ENCODE measurements at regions not wholly inside any gene's neighbourhood (a gene's known extent, or its start where the extent isn't known, plus 50 kb on each side); places are given as distances from the start of the nearest gene placed in this dataset.

GRCh38 chr2:160906878-160907277, 253.3 kb upstream of the TANK start:
- Mint-ChIP-seq H3K36me3 (no peaks in the 10 kb centered on the region), H3K9me3 (no peaks in the 10 kb centered on the region), H3K4me3 (no peak overlapping the region), H3K27ac (no peak overlapping the region), H3K4me1 (no peaks in the 10 kb centered on the region), H3K27me3 (peaks cover 0 to 6% (median 0%) of the 10 kb centered on the region in 5 donors)
- ATAC-seq (no peak), DNase-seq (no peak)
- Histone ChIP-seq H3K36me3 (ENCODE audit: control insufficient read depth in 2 of 3, insufficient read depth in 3 of 3, low read length in 3 of 3) (no peaks in the 10 kb centered on the region), H3K27me3 (ENCODE audit: control insufficient read depth in 2 of 2, insufficient read depth in 2 of 2, low read length in 2 of 2) (no peaks in the 10 kb centered on the region), H3K4me1 (ENCODE audit: control insufficient read depth in 2 of 2, insufficient read depth in 2 of 2, low read length in 2 of 2) (no peaks in the 10 kb centered on the region), H3K27ac (ENCODE audit: low read depth, low read length) (no peak overlapping the region), H3K9me3 (ENCODE audit: control insufficient read depth in 2 of 3, low read length in 3 of 3) (no peaks in the 10 kb centered on the region), H3K4me3 (ENCODE audit: low read length) (no peak overlapping the region)
- POLR2A ChIA-PET = no interaction called here
- intact Hi-C loops (cut with micrococcal nuclease) = no loop called here
- CTCF ChIA-PET = no interaction called here

DNA sequence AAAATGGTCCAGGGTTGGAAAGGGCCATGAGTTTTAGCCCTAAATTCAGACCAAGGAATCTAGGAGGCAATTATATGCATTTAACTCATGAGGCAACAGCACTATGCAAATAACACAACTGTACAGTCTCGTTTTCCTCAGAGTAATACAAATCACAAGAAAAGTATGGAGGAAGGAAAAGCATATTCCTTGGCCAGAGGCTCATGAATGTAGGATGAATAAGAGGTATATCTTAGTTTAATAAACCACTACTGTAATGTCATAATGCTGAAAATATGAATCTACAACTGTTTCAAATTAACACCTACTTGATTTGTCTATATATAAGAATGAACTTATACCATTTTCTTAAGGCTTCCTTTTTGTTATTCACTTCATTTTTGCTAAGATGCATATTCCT, 252.5 kb upstream of the TANK start:
- POLR2A ChIA-PET = no interaction called here
- H3K36me3 Mint-ChIP-seq = no peaks in the 10 kb centered on the region
- ATAC-seq (no peak), DNase-seq (no peak)
- H3K27me3 Mint-ChIP-seq = peaks cover 0 to 6% (median 0%) of the 10 kb centered on the region in 5 donors
- CTCF ChIA-PET = no interaction called here
- Histone ChIP-seq H3K9me3 (ENCODE audit: control insufficient read depth in 2 of 3, low read length in 3 of 3) (no peaks in the 10 kb centered on the region), H3K36me3 (ENCODE audit: control insufficient read depth in 2 of 3, insufficient read depth in 3 of 3, low read length in 3 of 3) (no peaks in the 10 kb centered on the region), H3K4me3 (ENCODE audit: low read length) (no peak overlapping the region), H3K27ac (ENCODE audit: low read depth, low read length) (no peak overlapping the region), H3K27me3 (ENCODE audit: control insufficient read depth in 2 of 2, insufficient read depth in 2 of 2, low read length in 2 of 2) (no peaks in the 10 kb centered on the region), H3K4me1 (ENCODE audit: control insufficient read depth in 2 of 2, insufficient read depth in 2 of 2, low read length in 2 of 2) (no peaks in the 10 kb centered on the region)
- H3K4me3 Mint-ChIP-seq = no peak overlapping the region
- no peak overlapping the region for H3K27ac Mint-ChIP-seq
- H3K9me3 Mint-ChIP-seq = no peaks in the 10 kb centered on the region
- intact Hi-C loops (cut with micrococcal nuclease) = no loop called here
- no peaks in the 10 kb centered on the region for H3K4me1 Mint-ChIP-seq

GRCh38 chr2:160908157-160908556, 252.1 kb upstream of the TANK start:
- DNase-seq (no peak), ATAC-seq (no peak)
- no peak overlapping the region for H3K4me3 ChIP-seq (ENCODE audit: low read length)
- H3K9me3 ChIP-seq (ENCODE audit: control insufficient read depth in 2 of 3, low read length in 3 of 3) = no peaks in the 10 kb centered on the region
- H3K27ac Mint-ChIP-seq = no peak overlapping the region
- H3K27me3 ChIP-seq (ENCODE audit: control insufficient read depth in 2 of 2, insufficient read depth in 2 of 2, low read length in 2 of 2) = no peaks in the 10 kb centered on the region
- no peak overlapping the region for H3K27ac ChIP-seq (ENCODE audit: low read depth, low read length)
- ChIA-PET POLR2A (no interaction called here), CTCF (no interaction called here)
- no peaks in the 10 kb centered on the region for H3K4me1 ChIP-seq (ENCODE audit: control insufficient read depth in 2 of 2, insufficient read depth in 2 of 2, low read length in 2 of 2)
- no peaks in the 10 kb centered on the region for H3K36me3 Mint-ChIP-seq
- no peak overlapping the region for H3K4me3 Mint-ChIP-seq
- intact Hi-C loops (cut with micrococcal nuclease) = no loop called here
- H3K27me3 Mint-ChIP-seq = peaks cover 0 to 6% (median 0%) of the 10 kb centered on the region in 5 donors
- H3K9me3 Mint-ChIP-seq = no peaks in the 10 kb centered on the region
- no peaks in the 10 kb centered on the region for H3K4me1 Mint-ChIP-seq
- H3K36me3 ChIP-seq (ENCODE audit: control insufficient read depth in 2 of 3, insufficient read depth in 3 of 3, low read length in 3 of 3) = no peaks in the 10 kb centered on the region

- ChIA-PET POLR2A (no interaction called here), CTCF (no interaction called here)
- H3K9me3 ChIP-seq (ENCODE audit: control insufficient read depth in 2 of 3, low read length in 3 of 3) = no peaks in the 10 kb centered on the region
- Mint-ChIP-seq H3K4me1 (peaks cover 0 to 4% (median 0%) of the 10 kb centered on the region in 7 donors), H3K27ac (no peak overlapping the region), H3K27me3 (peaks cover 0 to 6% (median 0%) of the 10 kb centered on the region in 5 donors), H3K36me3 (no peaks in the 10 kb centered on the region), H3K9me3 (peaks cover 0 to 1% (median 0%) of the 10 kb centered on the region in 11 donors), H3K4me3 (no peak overlapping the region)
- no peak for DNase-seq
- H3K4me3 ChIP-seq (ENCODE audit: low read length) = no peak overlapping the region
- H3K4me1 ChIP-seq (ENCODE audit: control insufficient read depth in 2 of 2, insufficient read depth in 2 of 2, low read length in 2 of 2) = no peaks in the 10 kb centered on the region
- intact Hi-C loops (cut with micrococcal nuclease) = no loop called here
- no peak for ATAC-seq
- no peak overlapping the region for H3K27ac ChIP-seq (ENCODE audit: low read depth, low read length)
- no peaks in the 10 kb centered on the region for H3K36me3 ChIP-seq (ENCODE audit: control insufficient read depth in 2 of 3, insufficient read depth in 3 of 3, low read length in 3 of 3)
- H3K27me3 ChIP-seq (ENCODE audit: control insufficient read depth in 2 of 2, insufficient read depth in 2 of 2, low read length in 2 of 2) = no peaks in the 10 kb centered on the region
Observed at GRCh38 chr2:160909781-160910242, 250.4 kb upstream of the TANK start.

GRCh38 chr2:160910681-160911080, 249.5 kb upstream of the TANK start:
- H3K27me3 Mint-ChIP-seq = peaks cover 0 to 6% (median 0%) of the 10 kb centered on the region in 5 donors
- H3K36me3 ChIP-seq (ENCODE audit: control insufficient read depth in 2 of 3, insufficient read depth in 3 of 3, low read length in 3 of 3) = no peaks in the 10 kb centered on the region
- no peak overlapping the region for H3K4me3 ChIP-seq (ENCODE audit: low read length)
- no peak overlapping the region for H3K27ac Mint-ChIP-seq
- CTCF ChIA-PET = no interaction called here
- no peaks in the 10 kb centered on the region for H3K36me3 Mint-ChIP-seq
- DNase-seq = no peak
- H3K9me3 Mint-ChIP-seq = peaks cover 0 to 1% (median 0%) of the 10 kb centered on the region in 11 donors
- no peak for ATAC-seq
- no peaks in the 10 kb centered on the region for H3K4me1 ChIP-seq (ENCODE audit: control insufficient read depth in 2 of 2, insufficient read depth in 2 of 2, low read length in 2 of 2)
- no peaks in the 10 kb centered on the region for H3K27me3 ChIP-seq (ENCODE audit: control insufficient read depth in 2 of 2, insufficient read depth in 2 of 2, low read length in 2 of 2)
- no peaks in the 10 kb centered on the region for H3K9me3 ChIP-seq (ENCODE audit: control insufficient read depth in 2 of 3, low read length in 3 of 3)
- H3K27ac ChIP-seq (ENCODE audit: low read depth, low read length) = no peak overlapping the region
- POLR2A ChIA-PET = no interaction called here
- intact Hi-C loops (cut with micrococcal nuclease) = no loop called here
- H3K4me3 Mint-ChIP-seq = no peak overlapping the region
- H3K4me1 Mint-ChIP-seq = peaks cover 0 to 4% (median 0%) of the 10 kb centered on the region in 7 donors

DNA sequence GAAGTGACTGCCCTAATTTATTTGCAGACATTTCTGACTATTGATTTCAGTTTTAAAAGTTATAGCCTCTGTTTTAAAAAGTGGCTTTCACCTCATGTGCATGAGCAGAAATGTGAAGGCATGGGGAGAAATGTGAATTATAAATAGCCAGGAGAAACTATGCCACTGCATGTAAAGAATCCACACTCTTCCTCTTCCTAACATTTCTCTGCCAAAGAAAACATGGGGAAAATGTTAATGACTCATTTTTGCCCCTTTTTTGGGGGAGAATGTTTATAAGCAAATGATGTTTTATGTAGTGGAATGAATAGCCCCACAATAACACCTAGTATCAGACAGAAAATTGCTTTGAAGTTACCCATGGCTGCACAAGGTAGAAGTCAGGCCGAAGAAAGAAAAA, 249.0 kb upstream of the TANK start:
- POLR2A ChIA-PET = no interaction called here

DNA sequence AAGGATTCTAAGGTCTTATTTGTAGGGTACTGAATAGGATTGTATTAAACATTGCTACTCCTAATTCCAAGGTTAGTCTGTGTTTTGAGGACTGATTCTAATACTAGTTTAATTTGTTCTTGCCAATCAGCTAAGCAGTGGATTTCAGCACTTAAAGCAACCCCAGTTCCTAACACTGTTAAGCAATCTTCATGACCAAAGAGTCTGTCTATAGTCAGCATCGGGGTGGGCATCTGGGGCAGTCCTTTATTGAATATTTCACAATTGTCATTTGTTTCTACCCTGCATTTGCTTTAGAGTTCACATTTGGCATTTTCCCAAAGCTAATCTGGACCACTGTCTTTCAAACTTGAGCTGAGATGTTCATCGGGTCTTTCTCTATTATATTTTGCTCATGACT, 248.0 kb upstream of the TANK start:
- ATAC-seq (no peak), DNase-seq (no peak)
- intact Hi-C loops (cut with micrococcal nuclease) = no loop called here
- Mint-ChIP-seq H3K36me3 (peaks cover 0 to 2% (median 0%) of the 10 kb centered on the region in 5 donors), H3K9me3 (peaks cover 0 to 1% (median 0%) of the 10 kb centered on the region in 11 donors), H3K27me3 (peaks cover 0 to 8% (median 0%) of the 10 kb centered on the region in 5 donors), H3K4me3 (no peak overlapping the region), H3K4me1 (peaks cover 0 to 4% (median 0%) of the 10 kb centered on the region in 7 donors), H3K27ac (no peak overlapping the region)
- ChIA-PET POLR2A (no interaction called here), CTCF (no interaction called here)
- H3K36me3 ChIP-seq (ENCODE audit: control insufficient read depth in 2 of 3, insufficient read depth in 3 of 3, low read length in 3 of 3) = no peaks in the 10 kb centered on the region
- no peak overlapping the region for H3K27ac ChIP-seq (ENCODE audit: low read depth, low read length)
- H3K4me1 ChIP-seq (ENCODE audit: control insufficient read depth in 2 of 2, insufficient read depth in 2 of 2, low read length in 2 of 2) = no peaks in the 10 kb centered on the region
- no peaks in the 10 kb centered on the region for H3K9me3 ChIP-seq (ENCODE audit: control insufficient read depth in 2 of 3, low read length in 3 of 3)
- no peak overlapping the region for H3K4me3 ChIP-seq (ENCODE audit: low read length)
- H3K27me3 ChIP-seq (ENCODE audit: control insufficient read depth in 2 of 2, insufficient read depth in 2 of 2, low read length in 2 of 2) = no peaks in the 10 kb centered on the region

More for the DNA sequence above, 249.0 kb upstream of the TANK start:
- DNase-seq (no peak), ATAC-seq (no peak)
- CTCF ChIA-PET = interaction anchor here (0.7 kb wide), 1 partner anchor 1402 kb away, joined by 3 read pairs; no protein-coding TSS in a partner anchor
- peaks cover 0 to 1% (median 0%) of the 10 kb centered on the region in 11 donors for H3K9me3 Mint-ChIP-seq
- no peaks in the 10 kb centered on the region for H3K36me3 ChIP-seq (ENCODE audit: control insufficient read depth in 2 of 3, insufficient read depth in 3 of 3, low read length in 3 of 3)
- H3K27ac Mint-ChIP-seq = no peak overlapping the region
- no peaks in the 10 kb centered on the region for H3K9me3 ChIP-seq (ENCODE audit: control insufficient read depth in 2 of 3, low read length in 3 of 3)
- no peak overlapping the region for H3K4me3 Mint-ChIP-seq
- H3K4me1 ChIP-seq (ENCODE audit: control insufficient read depth in 2 of 2, insufficient read depth in 2 of 2, low read length in 2 of 2) = no peaks in the 10 kb centered on the region
- H3K4me1 Mint-ChIP-seq = peaks cover 0 to 4% (median 0%) of the 10 kb centered on the region in 7 donors
- H3K4me3 ChIP-seq (ENCODE audit: low read length) = no peak overlapping the region
- intact Hi-C loops (cut with micrococcal nuclease) = no loop called here
- H3K27me3 Mint-ChIP-seq = peaks cover 0 to 4% (median 0%) of the 10 kb centered on the region in 5 donors
- H3K27me3 ChIP-seq (ENCODE audit: control insufficient read depth in 2 of 2, insufficient read depth in 2 of 2, low read length in 2 of 2) = no peaks in the 10 kb centered on the region
- peaks cover 0 to 2% (median 0%) of the 10 kb centered on the region in 5 donors for H3K36me3 Mint-ChIP-seq
- H3K27ac ChIP-seq (ENCODE audit: low read depth, low read length) = no peak overlapping the region

All from naive thymus-derived CD4-positive, alpha-beta T cell (primary cell).